PC-3 (cell line): ENCODE measurements at regions not wholly inside any gene's neighbourhood (a gene's known extent, or its start where the extent isn't known, plus 50 kb on each side); places are given as distances from the start of the nearest gene placed in this dataset.

Experiments used
- ATAC-seq: fragments of 200-7000 bp; cut with Tn5 transposase; 2 replicates; pipeline ENCODE4 v1.9.1; 2020; ENCODE audit warnings: mild to moderate bottlenecking, moderate library complexity
- BruUV-seq: library from RNA; stranded (reverse); fragments of 400-500 nt; replicated peaks from 2 replicates; lab custom pipeline; 2021; lab: Mats Ljungman, UMichigan
- CTCF ChIA-PET: fragments of 300-600 bp; sonication (Branson Sonifier 250); formaldehyde crosslinking; loops from one replicate; lab custom pipeline; 2022; ENCODE audit warnings: antibody characterized with exemption; lab: Charles Lee
- POLR2A ChIA-PET: fragments of 300-600 bp; sonication (Branson Sonifier 250); formaldehyde crosslinking; loops from one replicate; lab custom pipeline; 2022; ENCODE audit warnings: antibody characterized with exemption; ENCODE audit not compliant: unreplicated experiment; lab: Charles Lee
- DNase-seq: peaks from one replicate; pipeline ENCODE4 v3.0.0-alpha.2; 2015
- H2AFZ ChIP-seq: fragments of 300-600 bp; sonication (generic); 2 replicates; pipeline ENCODE4 v1.6.0; 2016; ENCODE audit warnings: antibody characterized with exemption, low read length
- H3F3A ChIP-seq: fragments of 300-600 bp; sonication (generic); one replicate; pipeline ENCODE4 v1.6.0; 2017; ENCODE audit warnings: antibody characterized with exemption, low read length, control low read depth, mild to moderate bottlenecking; ENCODE audit not compliant: unreplicated experiment
- H3K27ac ChIP-seq: fragments of 300-600 bp; sonication (generic); 2 replicates; pipeline ENCODE4 v1.5.1; 2016; ENCODE audit warnings: mild to moderate bottlenecking, low read length
- H3K27me3 ChIP-seq: fragments of 300-600 bp; sonication (generic); 2 replicates; pipeline ENCODE4 v1.6.1; 2016; ENCODE audit warnings: low read length, mixed read lengths
- H3K36me3 ChIP-seq: fragments of 300-600 bp; sonication (generic); 2 replicates; pipeline ENCODE4 v1.6.1; 2016; ENCODE audit warnings: low read depth, mixed run types, low read length, mixed read lengths
- H3K4me1 ChIP-seq: fragments of 300-600 bp; sonication (generic); 2 replicates; pipeline ENCODE4 v1.5.1; 2016; ENCODE audit warnings: low read length; ENCODE audit not compliant: insufficient read depth
- H3K4me2 ChIP-seq: fragments of 300-600 bp; sonication (generic); 2 replicates; pipeline ENCODE4 v1.6.0; 2016; ENCODE audit warnings: low read length
- H3K4me3 ChIP-seq: fragments of 300-600 bp; sonication (generic); 2 replicates; pipeline ENCODE4 v1.5.1; 2016; ENCODE audit warnings: mild to moderate bottlenecking, low read length, mixed read lengths
- H3K79me2 ChIP-seq: fragments of 300-600 bp; sonication (generic); 2 replicates; pipeline ENCODE4 v1.6.1; 2017; ENCODE audit warnings: low read length, mixed read lengths
- H3K9ac ChIP-seq: fragments of 300-600 bp; sonication (generic); 2 replicates; pipeline ENCODE4 v1.6.0; 2016; ENCODE audit warnings: mild to moderate bottlenecking, low read length
- H3K9me2 ChIP-seq: fragments of 300-600 bp; sonication (generic); replicated peaks from 2 replicates; pipeline ENCODE4 v1.6.1; 2016; ENCODE audit warnings: mixed run types, low read length, mixed read lengths
- H3K9me3 ChIP-seq: fragments of 300-600 bp; sonication (generic); 2 replicates; pipeline ENCODE4 v1.6.1; 2016; ENCODE audit warnings: low read length, mixed read lengths
- H4K20me1 ChIP-seq: fragments of 300-600 bp; sonication (generic); 2 replicates; pipeline ENCODE4 v1.6.1; 2016; ENCODE audit warnings: low read length, mixed read lengths
- EZH2 ChIP-seq: fragments of 300-600 bp; sonication (generic); IDR thresholded peaks from one replicate; pipeline ENCODE4 v1.6.1; 2017; ENCODE audit warnings: antibody characterized with exemption, mild to moderate bottlenecking, low read length; ENCODE audit not compliant: unreplicated experiment
- EZH2phosphoT487 ChIP-seq: fragments of 300-600 bp; sonication (generic); IDR thresholded peaks from 2 replicates; pipeline ENCODE4 v1.6.1; 2018; ENCODE audit warnings: mild to moderate bottlenecking, antibody characterized with exemption, low read length, borderline replicate concordance
- intact Hi-C: fragments of 100-400 bp; cut with micrococcal nuclease; formaldehyde crosslinking; loops from 2 replicates; pipeline ENCODE4 v1.9.0; 2023
- TF ChIP-seq, protein P1 (sequence below): fragments of 300-600 bp; sonication (generic); conservative IDR thresholded peaks from 2 replicates; pipeline ENCODE4 v1.5.1; 2017; ENCODE audit warnings: antibody characterized with exemption, low read depth, mild to moderate bottlenecking, low read length

DNA sequence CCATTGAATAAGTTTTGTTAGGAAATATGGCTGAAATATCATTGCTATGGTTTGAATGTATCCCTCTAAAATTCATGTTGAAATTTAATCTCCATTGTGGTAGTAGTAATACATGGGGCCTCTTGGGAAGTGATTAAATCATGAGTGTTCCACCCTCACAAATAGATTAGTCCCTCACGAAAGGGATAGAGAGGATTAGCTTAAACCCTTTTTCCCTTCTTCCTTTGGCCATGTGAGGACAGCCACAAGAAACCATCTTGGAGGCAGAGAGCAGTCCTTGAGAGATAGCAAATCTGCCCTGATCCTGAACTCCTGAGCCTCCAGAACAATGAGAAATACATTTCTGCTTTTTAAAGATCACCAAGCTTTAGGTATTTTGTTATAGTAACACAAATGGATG, 274.2 kb downstream of the CDH19 start:
- Histone ChIP-seq H4K20me1 (no peaks in the 10 kb centered on the region), H3K36me3 (no peaks in the 10 kb centered on the region), H3K27me3 (no peaks in the 10 kb centered on the region), H3K9me2 (no peaks in the 10 kb centered on the region), H2AFZ (no peak overlapping the region), H3K79me2 (no peaks in the 10 kb centered on the region), H3K4me1 (no peaks in the 10 kb centered on the region), H3K27ac (no peak overlapping the region), H3K4me2 (no peak overlapping the region), H3K9ac (no peak overlapping the region), H3K4me3 (no peak overlapping the region), H3K9me3 (no peaks in the 10 kb centered on the region), H3F3A (no peaks in the 10 kb centered on the region)
- no peak for ATAC-seq
- ChIA-PET POLR2A (no interaction called here), CTCF (no interaction called here)
- BruUV-seq, result no TSS peak
- TF ChIP-seq EZH2 (no peak), EZH2phosphoT487 (no peak)
- TF ChIP-seq, protein P1, sequence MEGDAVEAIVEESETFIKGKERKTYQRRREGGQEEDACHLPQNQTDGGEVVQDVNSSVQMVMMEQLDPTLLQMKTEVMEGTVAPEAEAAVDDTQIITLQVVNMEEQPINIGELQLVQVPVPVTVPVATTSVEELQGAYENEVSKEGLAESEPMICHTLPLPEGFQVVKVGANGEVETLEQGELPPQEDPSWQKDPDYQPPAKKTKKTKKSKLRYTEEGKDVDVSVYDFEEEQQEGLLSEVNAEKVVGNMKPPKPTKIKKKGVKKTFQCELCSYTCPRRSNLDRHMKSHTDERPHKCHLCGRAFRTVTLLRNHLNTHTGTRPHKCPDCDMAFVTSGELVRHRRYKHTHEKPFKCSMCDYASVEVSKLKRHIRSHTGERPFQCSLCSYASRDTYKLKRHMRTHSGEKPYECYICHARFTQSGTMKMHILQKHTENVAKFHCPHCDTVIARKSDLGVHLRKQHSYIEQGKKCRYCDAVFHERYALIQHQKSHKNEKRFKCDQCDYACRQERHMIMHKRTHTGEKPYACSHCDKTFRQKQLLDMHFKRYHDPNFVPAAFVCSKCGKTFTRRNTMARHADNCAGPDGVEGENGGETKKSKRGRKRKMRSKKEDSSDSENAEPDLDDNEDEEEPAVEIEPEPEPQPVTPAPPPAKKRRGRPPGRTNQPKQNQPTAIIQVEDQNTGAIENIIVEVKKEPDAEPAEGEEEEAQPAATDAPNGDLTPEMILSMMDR, result no peak
- no peak for DNase-seq
- intact Hi-C loops, result loop anchor here (10.0 kb wide), 1 partner anchor 55 kb away; no protein-coding TSS in a partner anchor

GRCh38 chr18:66328296-66328878, 275.5 kb downstream of the CDH19 start:
- Histone ChIP-seq H3K27me3 (no peaks in the 10 kb centered on the region), H3K27ac (no peak overlapping the region), H3K4me1 (no peaks in the 10 kb centered on the region), H3K9me3 (no peaks in the 10 kb centered on the region), H3K79me2 (no peaks in the 10 kb centered on the region), H3K36me3 (no peaks in the 10 kb centered on the region), H3K4me2 (no peak overlapping the region), H3K9me2 (no peaks in the 10 kb centered on the region), H2AFZ (no peak overlapping the region), H4K20me1 (no peaks in the 10 kb centered on the region), H3K9ac (no peak overlapping the region), H3F3A (no peaks in the 10 kb centered on the region), H3K4me3 (no peak overlapping the region)
- no peak for ATAC-seq
- BruUV-seq, result no TSS peak
- no peak for TF ChIP-seq EZH2phosphoT487
- TF ChIP-seq, protein P1, result no peak
- ChIA-PET POLR2A (no interaction called here), CTCF (no interaction called here)
- DNase-seq, result no peak
- intact Hi-C loops, result no loop called here

GRCh38 chr18:66325251-66325650, 278.6 kb downstream of the CDH19 start:
- TF ChIP-seq EZH2phosphoT487 (no peak), EZH2 (no peak)
- TF ChIP-seq, protein P1, result no peak

More at GRCh38 chr18:66325251-66325650, 278.6 kb downstream of the CDH19 start:
- no peak for DNase-seq
- Histone ChIP-seq H2AFZ (no peak overlapping the region), H4K20me1 (no peaks in the 10 kb centered on the region), H3K4me2 (no peak overlapping the region), H3K9me3 (no peaks in the 10 kb centered on the region), H3K9me2 (no peaks in the 10 kb centered on the region), H3K36me3 (no peaks in the 10 kb centered on the region), H3F3A (no peaks in the 10 kb centered on the region), H3K79me2 (no peaks in the 10 kb centered on the region), H3K9ac (no peak overlapping the region), H3K27me3 (no peaks in the 10 kb centered on the region), H3K4me3 (no peak overlapping the region), H3K4me1 (no peaks in the 10 kb centered on the region), H3K27ac (no peak overlapping the region)
- intact Hi-C loops, result no loop called here
- ChIA-PET POLR2A (no interaction called here), CTCF (no interaction called here)
- BruUV-seq, result no TSS peak
- ATAC-seq, result no peak
